MCF 10A (cell line): ENCODE measurements at regions not wholly inside any gene's neighbourhood (a gene's known extent, or its start where the extent isn't known, plus 50 kb on each side); places are given as distances from the start of the nearest gene placed in this dataset.
"Not testable (repeated sequence)": the region's sequence is repeated elsewhere in the genome, so short reads cannot be mapped to it uniquely, and the experiment has no call there.

ENCODE experiments used
- BruUV-seq: library from RNA; stranded (reverse); fragments of 400-500 nt; replicated peaks from 2 replicates; lab custom pipeline; 2021; lab: Mats Ljungman, UMichigan
- CTCF ChIA-PET: fragments of 300-600 bp; sonication (Branson Sonifier 250); formaldehyde crosslinking; extraction: SDS; loops from one replicate; lab custom pipeline; 2021; ENCODE audit warnings: antibody characterized with exemption, inconsistent platforms; lab: Yijun Ruan, JAX
- POLR2A ChIA-PET: fragments of 300-600, 350-650 bp; sonication (Branson Sonifier 250); formaldehyde crosslinking; extraction: SDS; loops from one replicate; lab custom pipeline; 2020; ENCODE audit warnings: antibody characterized with exemption, inconsistent platforms; lab: Yijun Ruan, JAX
- DNase-seq: peaks from one replicate; pipeline ENCODE4 v3.0.0-alpha.2; 2018; ENCODE audit not compliant: unreplicated experiment
- H3K27ac Mint-ChIP-seq: one replicate; pipeline ENCODE4 v1.8.0; 2022; ENCODE audit warnings: mild to moderate bottlenecking, low read depth, mixed read lengths; ENCODE audit not compliant: unreplicated experiment
- H3K27me3 Mint-ChIP-seq: one replicate; pipeline ENCODE4 v1.8.0; 2022; ENCODE audit warnings: mixed read lengths; ENCODE audit not compliant: insufficient read depth, unreplicated experiment
- H3K36me3 Mint-ChIP-seq: one replicate; pipeline ENCODE4 v1.8.0; 2022; ENCODE audit warnings: mild to moderate bottlenecking, moderate library complexity, mixed read lengths; ENCODE audit not compliant: insufficient read depth, unreplicated experiment
- H3K4me1 Mint-ChIP-seq: one replicate; pipeline ENCODE4 v1.8.0; 2022; ENCODE audit warnings: mixed read lengths; ENCODE audit not compliant: insufficient read depth, unreplicated experiment
- H3K4me3 Mint-ChIP-seq: one replicate; pipeline ENCODE4 v1.8.0; 2022; ENCODE audit warnings: mild to moderate bottlenecking, moderate library complexity, mixed read lengths; ENCODE audit not compliant: unreplicated experiment
- H3K9me3 Mint-ChIP-seq: one replicate; pipeline ENCODE4 v1.8.0; 2022; ENCODE audit warnings: mixed read lengths; ENCODE audit not compliant: unreplicated experiment
- intact Hi-C: fragments of 100-400 bp; cut with micrococcal nuclease; formaldehyde crosslinking; loops from 2 replicates; pipeline ENCODE4 v1.14.1; 2022
- TF ChIP-seq, protein P1 (sequence below): fragments of 200-600 bp; IDR thresholded peaks from one replicate; pipeline ENCODE4 v1.8.0; 2022; ENCODE audit warnings: antibody characterized with exemption, mild to moderate bottlenecking; ENCODE audit not compliant: unreplicated experiment

DNA sequence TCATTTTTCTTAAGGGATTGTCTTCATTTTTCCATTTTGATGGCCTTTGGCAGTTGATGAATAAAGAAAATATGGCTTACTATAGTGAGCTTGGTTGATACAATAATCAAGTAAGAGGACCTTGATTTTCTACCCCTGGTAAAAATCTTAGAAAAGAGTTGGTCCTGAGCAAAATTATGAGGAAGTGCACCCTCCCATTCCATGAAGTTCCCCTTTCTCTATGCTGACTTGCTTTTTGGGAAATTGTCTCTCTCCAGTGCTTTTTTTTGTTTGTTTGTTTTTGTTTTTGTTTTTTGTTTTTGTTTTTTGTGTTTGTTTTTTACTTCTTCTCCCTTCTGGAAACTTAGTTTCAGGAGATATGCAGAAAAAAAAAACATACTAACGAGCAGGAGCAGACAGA lies 449.2 kb upstream of the ACTBL2 start:
- intact Hi-C loops: no loop called here
- no peaks in the 10 kb centered on the region for H3K27me3 Mint-ChIP-seq

DNA sequence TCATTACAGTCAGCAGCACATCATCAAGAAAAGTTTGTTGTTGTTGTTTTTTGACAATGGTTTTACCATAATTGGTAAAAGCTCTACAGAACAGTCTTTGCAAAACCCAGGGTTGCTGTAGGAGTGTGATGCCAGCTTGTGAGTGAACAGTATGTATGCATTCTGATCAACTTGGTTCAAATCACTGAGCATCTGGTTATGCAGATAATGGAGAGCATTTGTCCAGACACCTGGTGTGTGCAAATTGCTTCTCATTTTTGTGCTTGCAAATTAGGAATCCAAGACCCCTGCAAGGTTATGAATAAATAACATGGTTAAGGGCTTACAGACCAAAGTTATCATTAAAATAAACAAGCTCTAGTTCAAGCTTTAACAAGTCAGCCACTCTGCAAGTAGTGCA lies 448.7 kb upstream of the ACTBL2 start:
- no peak overlapping the region for H3K27ac Mint-ChIP-seq
- ChIA-PET POLR2A (interaction anchor here (0.5 to 0.8 kb wide), 4 partner anchors 174 to 459 kb away, joined by 3 read pairs; no protein-coding TSS in a partner anchor), CTCF (interaction anchor here (0.6 to 1.4 kb wide), 5 partner anchors 43 to 530 kb away, joined by 3 to 5 read pairs (median 3); no protein-coding TSS in a partner anchor)
- H3K36me3 Mint-ChIP-seq: no peaks in the 10 kb centered on the region
- intact Hi-C loops: no loop called here
- TF ChIP-seq, protein P1, sequence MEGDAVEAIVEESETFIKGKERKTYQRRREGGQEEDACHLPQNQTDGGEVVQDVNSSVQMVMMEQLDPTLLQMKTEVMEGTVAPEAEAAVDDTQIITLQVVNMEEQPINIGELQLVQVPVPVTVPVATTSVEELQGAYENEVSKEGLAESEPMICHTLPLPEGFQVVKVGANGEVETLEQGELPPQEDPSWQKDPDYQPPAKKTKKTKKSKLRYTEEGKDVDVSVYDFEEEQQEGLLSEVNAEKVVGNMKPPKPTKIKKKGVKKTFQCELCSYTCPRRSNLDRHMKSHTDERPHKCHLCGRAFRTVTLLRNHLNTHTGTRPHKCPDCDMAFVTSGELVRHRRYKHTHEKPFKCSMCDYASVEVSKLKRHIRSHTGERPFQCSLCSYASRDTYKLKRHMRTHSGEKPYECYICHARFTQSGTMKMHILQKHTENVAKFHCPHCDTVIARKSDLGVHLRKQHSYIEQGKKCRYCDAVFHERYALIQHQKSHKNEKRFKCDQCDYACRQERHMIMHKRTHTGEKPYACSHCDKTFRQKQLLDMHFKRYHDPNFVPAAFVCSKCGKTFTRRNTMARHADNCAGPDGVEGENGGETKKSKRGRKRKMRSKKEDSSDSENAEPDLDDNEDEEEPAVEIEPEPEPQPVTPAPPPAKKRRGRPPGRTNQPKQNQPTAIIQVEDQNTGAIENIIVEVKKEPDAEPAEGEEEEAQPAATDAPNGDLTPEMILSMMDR: no peak
- peaks cover 6% of the 10 kb centered on the region for H3K9me3 Mint-ChIP-seq
- no peaks in the 10 kb centered on the region for H3K27me3 Mint-ChIP-seq
- no peak overlapping the region for H3K4me3 Mint-ChIP-seq
- DNase-seq: no peak
- H3K4me1 Mint-ChIP-seq: peaks cover 12% of the 10 kb centered on the region
- no TSS peak for BruUV-seq

More for the DNA sequence above, 449.2 kb upstream of the ACTBL2 start:
- CTCF ChIA-PET: interaction anchor here (0.6 to 1.2 kb wide), 3 partner anchors 43 to 203 kb away, joined by 3 read pairs; no protein-coding TSS in a partner anchor
- H3K36me3 Mint-ChIP-seq: no peaks in the 10 kb centered on the region
- H3K9me3 Mint-ChIP-seq: peaks cover 6% of the 10 kb centered on the region
- no TSS peak for BruUV-seq
- no peak overlapping the region for H3K4me3 Mint-ChIP-seq
- no peak for DNase-seq
- TF ChIP-seq, protein P1: no peak
- H3K4me1 Mint-ChIP-seq: peaks cover 12% of the 10 kb centered on the region
- POLR2A ChIA-PET: interaction anchor here (0.6 to 0.8 kb wide), 4 partner anchors 201 to 459 kb away, joined by 3 read pairs; no protein-coding TSS in a partner anchor
- H3K27ac Mint-ChIP-seq: no peak overlapping the region

DNA sequence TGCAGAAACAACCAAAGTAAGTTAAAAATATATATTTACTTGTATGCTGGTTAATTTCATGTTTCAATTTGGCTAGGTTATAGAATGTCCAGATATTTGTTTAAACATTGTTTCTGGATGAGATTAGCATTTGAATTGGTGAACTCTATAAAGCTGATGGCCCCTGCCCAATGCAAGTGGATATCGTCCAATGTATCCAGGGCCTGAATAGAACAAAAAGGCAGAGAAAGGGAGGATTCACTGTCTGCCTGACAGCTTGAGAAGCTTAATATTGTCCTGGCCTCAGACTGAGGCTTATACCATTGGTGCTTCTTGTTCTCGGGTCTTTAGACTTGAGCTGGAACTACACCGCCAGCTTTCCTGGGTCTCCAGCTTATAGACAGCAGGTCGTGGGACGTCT lies 446.7 kb upstream of the ACTBL2 start:
- Mint-ChIP-seq H3K27me3 (no peaks in the 10 kb centered on the region), H3K9me3 (peaks cover 17% of the 10 kb centered on the region), H3K36me3 (no peaks in the 10 kb centered on the region), H3K4me3 (no peak overlapping the region), H3K27ac (no peak overlapping the region), H3K4me1 (peaks cover 12% of the 10 kb centered on the region)
- DNase-seq: no peak
- TF ChIP-seq, protein P1: no peak
- intact Hi-C loops: no loop called here
- ChIA-PET POLR2A (no interaction called here), CTCF (interaction anchor here (0.6 kb wide), 1 partner anchor 94 kb away, joined by 6 read pairs; no protein-coding TSS in a partner anchor)
- BruUV-seq: no TSS peak

DNA sequence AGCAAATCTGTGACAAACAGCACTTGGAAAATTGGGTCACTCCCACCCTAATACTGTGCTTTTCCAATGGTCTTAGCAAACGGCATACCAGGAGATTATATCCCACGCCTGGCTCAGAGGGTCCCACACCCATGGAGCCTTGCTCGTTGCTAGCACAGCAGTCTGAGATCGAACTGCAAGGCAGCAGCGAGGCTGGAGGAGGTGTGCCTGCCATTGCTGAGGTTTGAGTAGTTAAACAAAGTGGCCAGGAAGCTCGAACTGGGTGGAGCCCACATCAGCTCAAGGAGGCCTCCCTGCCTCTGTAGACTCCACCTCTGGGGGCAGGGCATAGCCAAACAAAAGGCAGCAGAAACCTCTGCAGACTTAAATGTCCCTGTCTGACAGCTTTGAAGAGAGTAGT lies 440.5 kb upstream of the ACTBL2 start:
- BruUV-seq, H3K27me3 Mint-ChIP-seq, POLR2A ChIA-PET, DNase-seq, H3K36me3 Mint-ChIP-seq, H3K27ac Mint-ChIP-seq, H3K4me1 Mint-ChIP-seq, H3K4me3 Mint-ChIP-seq, intact Hi-C loops: not testable (repeated sequence)
- peaks cover 17% of the 10 kb centered on the region for H3K9me3 Mint-ChIP-seq
- CTCF ChIA-PET: interaction anchor here (0.7 kb wide), 1 partner anchor 801 kb away, joined by 4 read pairs; no protein-coding TSS in a partner anchor
